GM21786 (cell line): ENCODE measurements at regions not wholly inside any gene's neighbourhood (a gene's known extent, or its start where the extent isn't known, plus 50 kb on each side); places are given as distances from the start of the nearest gene placed in this dataset.

Experiments
- ATAC-seq: cut with Tn5 transposase; IDR thresholded peaks from one replicate; pipeline ENCODE4 v1.9.1; 2021; ENCODE audit not compliant: unreplicated experiment

DNA sequence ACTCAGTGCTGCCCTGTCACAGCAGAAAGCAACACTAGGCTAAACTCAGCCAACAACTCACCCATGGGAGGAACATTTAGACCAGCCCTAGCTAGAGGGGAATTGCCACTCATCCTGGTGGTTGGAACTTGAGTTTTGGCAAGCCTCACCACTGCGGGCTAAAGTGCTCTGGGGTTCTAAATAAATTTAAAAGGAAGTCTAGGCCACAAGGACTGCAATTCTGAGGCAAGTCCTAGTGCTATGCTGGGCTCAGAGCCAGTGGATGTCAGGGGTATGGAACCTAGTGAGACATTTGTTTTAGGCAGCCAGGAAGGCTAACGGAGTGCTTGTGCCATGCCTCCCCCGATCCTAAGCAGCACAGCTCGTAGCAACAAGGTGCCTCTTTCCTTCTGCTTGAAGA, 78.0 kb downstream of the RGS13 start:
- ATAC-seq: no peak

- ATAC-seq: no peak
These were observed 84.2 kb upstream of the RGS2 start for GRCh38 chr1:192724670-192725069.

GRCh38 chr1:192726820-192727504, 81.9 kb upstream of the RGS2 start:
- no peak for ATAC-seq

DNA sequence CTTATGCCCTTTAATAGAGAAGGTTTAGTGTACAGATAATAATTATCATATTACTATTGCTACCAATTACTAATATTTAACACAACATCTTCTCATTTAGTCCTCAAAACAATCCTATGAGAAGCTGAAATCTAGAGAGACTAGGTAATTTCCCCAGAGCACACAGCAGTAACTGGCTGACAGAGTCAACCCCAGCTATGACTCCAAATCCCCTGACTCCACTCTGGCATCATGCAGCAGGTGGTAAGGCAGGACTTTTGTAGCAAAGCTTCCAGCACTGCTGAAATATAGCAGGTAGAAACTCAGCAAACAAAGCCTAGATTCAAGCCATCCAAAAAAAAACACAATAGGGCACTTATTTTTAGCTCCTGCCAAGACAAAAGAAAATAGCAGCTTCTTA, 79.3 kb upstream of the RGS2 start:
- ATAC-seq: no peak

- ATAC-seq: no peak
These were observed 78.6 kb upstream of the RGS2 start for GRCh38 chr1:192730198-192730597.

DNA sequence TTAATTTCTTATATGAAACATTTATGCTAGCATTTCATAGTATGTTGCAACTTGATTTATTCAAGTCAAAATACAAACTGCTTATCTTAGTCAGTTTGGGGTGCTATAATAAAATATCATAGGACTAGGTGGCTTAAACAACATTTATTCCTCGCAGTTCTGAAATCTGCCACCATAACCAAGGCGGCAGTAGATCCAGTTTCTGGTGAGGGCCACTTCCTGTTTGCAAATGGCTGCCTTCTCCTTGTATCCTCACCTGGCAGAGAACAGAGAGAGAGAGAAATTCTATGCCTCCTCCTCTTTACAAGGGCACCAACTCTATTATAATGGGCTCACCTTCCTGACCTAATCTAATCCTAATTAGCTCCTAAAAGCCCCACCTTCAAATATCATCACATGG, 76.1 kb upstream of the RGS2 start:
- peak; percentile 61 for ATAC-seq

DNA sequence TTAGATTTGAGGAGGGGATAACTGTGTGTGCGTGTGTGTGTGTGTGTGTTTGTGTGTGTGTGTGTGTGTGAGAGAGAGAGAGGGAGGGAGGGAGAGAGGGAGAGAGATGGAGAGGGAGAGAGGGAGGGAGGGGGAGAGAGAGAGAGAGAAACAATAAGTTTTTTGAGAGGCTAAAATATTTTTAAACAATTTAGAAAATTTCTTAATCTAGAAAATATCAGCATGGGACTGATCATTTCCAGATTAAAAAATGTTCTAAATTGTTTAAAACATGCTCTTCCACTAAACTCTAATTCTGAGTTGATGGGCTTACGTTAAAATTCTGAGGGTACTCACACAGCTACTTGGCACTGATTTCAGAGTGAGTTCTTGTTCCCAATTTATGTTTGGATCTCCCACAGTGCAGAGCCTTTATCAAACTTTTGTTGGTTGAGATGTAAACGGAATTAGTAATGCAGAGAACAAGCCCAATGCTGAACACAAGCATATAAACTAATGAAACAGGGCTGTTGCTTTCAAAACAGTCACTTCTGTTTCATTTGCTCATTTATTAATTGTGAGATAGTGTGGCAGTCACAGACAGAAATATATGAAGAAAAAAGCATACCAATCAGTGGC, 73.4 kb upstream of the RGS2 start:
- no peak for ATAC-seq

DNA sequence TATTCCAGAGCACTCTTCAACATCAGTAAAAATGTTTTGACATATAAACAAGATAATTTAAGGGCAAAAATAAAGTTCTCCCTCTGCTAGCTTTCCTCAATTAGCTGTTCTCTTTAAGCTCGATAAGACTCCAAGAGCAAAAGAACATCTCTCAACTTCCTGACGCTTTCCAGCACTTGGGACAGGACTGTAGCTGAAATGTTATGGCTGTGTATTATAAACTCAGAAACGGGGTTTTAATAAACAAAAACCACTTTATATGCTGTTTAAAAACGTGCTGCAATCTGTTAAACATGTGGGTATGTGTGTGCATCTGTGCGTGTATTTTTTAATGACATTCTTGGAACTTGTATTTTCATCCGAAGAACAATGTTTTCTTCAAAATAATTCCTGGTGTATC, 71.5 kb upstream of the RGS2 start:
- ATAC-seq: no peak

DNA sequence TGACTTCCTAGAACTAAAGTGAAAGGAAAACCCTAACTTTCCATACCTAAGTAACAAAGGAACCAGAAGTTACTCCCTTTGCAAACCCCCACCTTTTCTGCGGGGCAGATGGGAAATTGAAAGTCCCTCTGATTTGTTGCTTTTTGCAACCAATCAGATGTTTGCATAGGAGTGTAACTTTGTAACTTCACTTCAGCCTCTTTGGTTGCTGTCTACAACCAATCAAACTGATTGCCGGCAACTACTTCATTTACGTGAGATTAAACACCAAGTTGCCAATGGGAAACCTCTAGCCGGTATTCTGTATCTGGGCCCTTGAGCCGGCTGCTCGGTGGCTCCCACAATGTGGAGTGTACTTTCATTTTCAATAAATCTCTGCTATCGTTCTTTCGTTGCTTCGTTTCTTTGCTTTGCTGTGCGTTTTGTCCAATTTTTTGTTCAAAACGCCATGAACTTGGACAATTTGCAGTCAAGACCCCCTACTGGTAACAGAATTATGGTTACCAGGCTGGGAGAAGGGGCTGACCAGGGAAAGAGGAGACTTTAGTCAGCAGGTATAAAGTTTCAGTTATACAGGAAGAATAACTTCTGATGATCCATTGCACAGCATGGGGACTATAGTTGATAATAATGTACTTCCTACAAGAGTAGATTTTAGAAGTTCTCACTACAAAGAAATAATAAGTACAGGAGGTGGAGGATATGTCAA, 69.2 kb upstream of the RGS2 start:
- no peak for ATAC-seq

GRCh38 chr1:192740214-192740613, 68.6 kb upstream of the RGS2 start:
- no peak for ATAC-seq

DNA sequence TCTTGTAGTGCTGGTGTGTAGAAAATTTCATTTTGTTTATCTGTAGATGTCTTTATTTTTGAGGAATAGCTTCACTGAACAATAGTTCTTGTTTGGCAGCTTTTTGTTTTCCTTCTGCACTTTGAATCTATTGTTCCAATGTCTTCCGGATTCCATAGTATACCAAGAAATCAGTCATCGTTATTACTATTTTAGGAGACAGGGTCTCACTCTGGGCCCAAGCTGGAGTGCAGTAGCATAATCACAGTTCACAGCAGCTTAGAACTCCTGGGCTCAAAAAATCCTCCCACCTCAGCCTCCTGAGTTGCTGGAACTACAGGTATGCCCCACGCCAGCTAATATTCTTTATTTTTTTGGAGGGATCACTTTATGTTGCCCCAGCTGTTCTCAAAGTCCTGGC, 67.7 kb upstream of the RGS2 start:
- ATAC-seq: no peak

GRCh38 chr1:192747301-192747700, 61.5 kb upstream of the RGS2 start:
- no peak for ATAC-seq

- no peak for ATAC-seq
These were observed 60.9 kb upstream of the RGS2 start for GRCh38 chr1:192747943-192748342.

DNA sequence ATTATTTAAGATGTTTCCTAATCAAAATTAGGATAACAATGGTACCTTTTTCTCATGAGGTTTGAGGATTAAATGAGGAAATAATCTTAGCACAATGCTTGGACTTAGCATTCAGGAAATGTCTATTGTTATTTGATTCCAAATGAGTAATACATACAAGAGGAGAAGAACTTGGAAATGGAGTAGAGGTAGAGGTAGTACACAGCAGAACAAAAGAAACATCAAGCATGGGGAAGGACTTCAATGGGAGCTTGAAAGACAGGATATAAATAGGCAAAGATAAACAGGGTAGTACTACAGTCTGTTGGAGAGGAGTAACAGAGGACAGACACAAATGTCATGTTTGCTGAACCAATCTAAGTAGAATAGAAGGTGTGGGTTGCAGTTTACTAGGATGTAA, 59.5 kb upstream of the RGS2 start:
- ATAC-seq: no peak

- ATAC-seq: no peak
These were observed 57.6 kb upstream of the RGS2 start for GRCh38 chr1:192751260-192751659.

DNA sequence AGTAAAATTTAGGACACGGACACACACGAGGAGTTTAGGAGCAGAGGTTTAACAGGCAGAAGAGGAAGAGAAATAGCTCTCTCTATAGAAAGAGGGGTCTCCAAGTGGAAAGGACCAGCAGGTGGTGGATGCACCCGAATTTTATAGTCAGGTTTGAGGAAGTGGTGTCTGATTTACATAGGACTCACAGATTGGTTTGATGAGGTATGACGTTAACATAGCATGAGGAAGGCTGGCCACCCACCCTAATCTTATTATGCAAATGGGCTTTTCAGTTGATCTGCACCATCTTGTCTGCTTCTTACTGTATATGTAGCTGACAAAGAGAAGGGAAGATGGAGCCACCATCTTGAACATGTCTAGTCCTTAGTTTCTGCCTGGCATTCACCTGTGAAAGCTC, 52.5 kb upstream of the RGS2 start:
- ATAC-seq: no peak

DNA sequence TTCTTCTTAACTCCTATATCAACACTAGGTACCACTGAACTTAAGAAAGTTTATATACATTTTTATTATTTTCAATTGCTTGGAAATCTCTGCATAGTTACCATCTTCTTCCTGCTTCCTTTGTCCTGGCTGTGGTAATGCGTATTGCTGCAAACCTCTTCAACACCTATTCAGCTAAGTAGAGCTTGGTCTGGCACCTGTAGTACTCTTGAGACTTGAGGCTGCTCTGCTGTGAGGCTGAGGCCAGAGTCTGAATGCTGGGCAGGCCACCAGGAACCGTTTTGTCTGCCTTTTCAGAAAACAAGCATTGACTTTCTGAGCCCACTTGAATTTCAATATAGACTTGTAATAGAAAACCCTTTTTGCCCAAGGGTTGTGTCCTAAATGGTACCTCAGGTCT, 52.0 kb upstream of the RGS2 start:
- ATAC-seq: no peak

GRCh38 chr1:192758492-192758891, 50.3 kb upstream of the RGS2 start:
- ATAC-seq: no peak
